SK-MEL-5 (cell line): ENCODE measurements at regions not wholly inside any gene's neighbourhood (a gene's known extent, or its start where the extent isn't known, plus 50 kb on each side); places are given as distances from the start of the nearest gene placed in this dataset.

Source experiments
- DNase-seq: peaks from one replicate; pipeline ENCODE4 v3.0.0-alpha.2; 2016; ENCODE audit warnings: low read depth, low spot score
- in situ Hi-C: cut with HindIII; loops from 2 replicates; pipeline ENCODE4 v1.10.0; 2016; ENCODE audit warnings: low sequenced_read_pairs, high pct_unique_total_duplicates, low pct_unique_long_range_greater_than_20kb

GRCh38 chr14:46788994-46789393, 137.4 kb upstream of the RPL10L start:
- in situ Hi-C loops: no loop called here
- no peak for DNase-seq

GRCh38 chr14:46782281-46782680, 130.7 kb upstream of the RPL10L start:
- in situ Hi-C loops: no loop called here
- no peak for DNase-seq

- in situ Hi-C loops: no loop called here
- peak; percentile 3 for DNase-seq
Measured at GRCh38 chr14:46769292-46769691, 117.7 kb upstream of the RPL10L start.

- no peak for DNase-seq
- in situ Hi-C loops: no loop called here
Measured at GRCh38 chr14:46747001-46747652, 95.5 kb upstream of the RPL10L start.

- no peak for DNase-seq
- in situ Hi-C loops: no loop called here
Measured at GRCh38 chr14:46734286-46734685, 82.7 kb upstream of the RPL10L start.

GRCh38 chr14:46717211-46717610, 65.6 kb upstream of the RPL10L start:
- in situ Hi-C loops: no loop called here
- no peak for DNase-seq
